ENCODE measurements at regions not wholly inside any gene's neighbourhood (a gene's known extent, or its start where the extent isn't known, plus 50 kb on each side); places are given as distances from the start of the nearest gene placed in this dataset.

- TF ChIP-seq CTCF (IDR thresholded peaks at IDR 0.05) (no peak), POLR2A (IDR thresholded peaks at IDR 0.05) (no peak)
These were observed 132.8 kb downstream of the CCDC34 start for GRCh38 chr11:27230192-27230572.

All from suprapubic skin (tissue), 3 donors.